ENCODE measurements at regions not wholly inside any gene's neighbourhood (a gene's known extent, or its start where the extent isn't known, plus 50 kb on each side); places are given as distances from the start of the nearest gene placed in this dataset.
"Not testable (repeated sequence)": the region's sequence is repeated elsewhere in the genome, so short reads cannot be mapped to it uniquely, and the experiment has no call there.

- peaks cover 0 to 2% of the 10 kb centered on the region in 2 experiments for H3K9me3 ChIP-seq (ENCODE audit: control insufficient read depth in 2 of 2, low read length in 2 of 2)
- H3K9me3 Mint-ChIP-seq: peaks cover 0 to 10% (median 5%) of the 10 kb centered on the region in 7 donors
- no peaks in the 10 kb centered on the region for H3K36me3 Mint-ChIP-seq
- no peaks in the 10 kb centered on the region for H3K27me3 ChIP-seq (ENCODE audit: control insufficient read depth, insufficient read depth, low read length)
- H3K36me3 ChIP-seq (ENCODE audit: control insufficient read depth, insufficient read depth, low read length): no peaks in the 10 kb centered on the region
- ATAC-seq (ENCODE audit: low read depth in 2 of 2): no peak
- H3K27ac Mint-ChIP-seq: no peak overlapping the region
- no peaks in the 10 kb centered on the region for H3K4me1 ChIP-seq (ENCODE audit: control insufficient read depth, insufficient read depth, low read length, poor library complexity, severe bottlenecking)
- H3K4me1 Mint-ChIP-seq: no peaks in the 10 kb centered on the region
- H3K27ac ChIP-seq (ENCODE audit: insufficient read depth, low read length, poor library complexity, severe bottlenecking): no peak overlapping the region
- H3K4me3 Mint-ChIP-seq: no peak overlapping the region
- no peak overlapping the region for H3K4me3 ChIP-seq (ENCODE audit: low read depth, low read length)
- H3K27me3 Mint-ChIP-seq: no peaks in the 10 kb centered on the region
- DNase-seq: no peak
Observed at GRCh38 chr4:178192611-178193010, 750.4 kb upstream of the AGA start.

GRCh38 chr4:178196751-178197374 lies 754.6 kb upstream of the AGA start:
- Mint-ChIP-seq H3K36me3 (no peaks in the 10 kb centered on the region), H3K27ac (no peak overlapping the region), H3K27me3 (no peaks in the 10 kb centered on the region)

GRCh38 chr4:178198691-178199090 lies 756.5 kb upstream of the AGA start:
- no peaks in the 10 kb centered on the region for H3K4me1 ChIP-seq (ENCODE audit: control insufficient read depth, insufficient read depth, low read length, poor library complexity, severe bottlenecking)
- ATAC-seq (ENCODE audit: low read depth in 2 of 2) (no peak), DNase-seq (no peak)
- Mint-ChIP-seq H3K27ac (no peak overlapping the region), H3K9me3 (peaks cover 0 to 13% (median 2%) of the 10 kb centered on the region in 7 donors), H3K36me3 (no peaks in the 10 kb centered on the region), H3K27me3 (no peaks in the 10 kb centered on the region), H3K4me3 (no peak overlapping the region), H3K4me1 (no peaks in the 10 kb centered on the region)
- no peak overlapping the region for H3K4me3 ChIP-seq (ENCODE audit: low read depth, low read length)
- no peaks in the 10 kb centered on the region for H3K36me3 ChIP-seq (ENCODE audit: control insufficient read depth, insufficient read depth, low read length)
- no peak overlapping the region for H3K27ac ChIP-seq (ENCODE audit: insufficient read depth, low read length, poor library complexity, severe bottlenecking)
- H3K9me3 ChIP-seq (ENCODE audit: control insufficient read depth in 2 of 2, low read length in 2 of 2): no peaks in the 10 kb centered on the region
- no peaks in the 10 kb centered on the region for H3K27me3 ChIP-seq (ENCODE audit: control insufficient read depth, insufficient read depth, low read length)

More at GRCh38 chr4:178196751-178197374, 754.6 kb upstream of the AGA start:
- ATAC-seq (ENCODE audit: low read depth in 2 of 2): no peak
- Histone ChIP-seq H3K4me3 (ENCODE audit: low read depth, low read length) (no peak overlapping the region), H3K27ac (ENCODE audit: insufficient read depth, low read length, poor library complexity, severe bottlenecking) (no peak overlapping the region), H3K36me3 (ENCODE audit: control insufficient read depth, insufficient read depth, low read length) (no peaks in the 10 kb centered on the region), H3K27me3 (ENCODE audit: control insufficient read depth, insufficient read depth, low read length) (no peaks in the 10 kb centered on the region), H3K4me1 (ENCODE audit: control insufficient read depth, insufficient read depth, low read length, poor library complexity, severe bottlenecking) (no peaks in the 10 kb centered on the region), H3K9me3 (ENCODE audit: control insufficient read depth in 2 of 2, low read length in 2 of 2) (peaks cover 0 to 2% of the 10 kb centered on the region in 2 experiments)
- H3K4me3 Mint-ChIP-seq: no peak overlapping the region
- DNase-seq: no peak
- H3K9me3 Mint-ChIP-seq: peaks cover 0 to 20% (median 2%) of the 10 kb centered on the region in 7 donors
- H3K4me1 Mint-ChIP-seq: no peaks in the 10 kb centered on the region

- Mint-ChIP-seq H3K36me3 (no peaks in the 10 kb centered on the region), H3K27ac (no peak overlapping the region)
- DNase-seq: no peak
Observed at GRCh38 chr4:178202422-178202821, 760.2 kb upstream of the AGA start.

GRCh38 chr4:178205826-178206225 lies 763.6 kb upstream of the AGA start:
- DNase-seq: no peak
- H3K27me3 ChIP-seq (ENCODE audit: control insufficient read depth, insufficient read depth, low read length): no peaks in the 10 kb centered on the region
- Mint-ChIP-seq H3K27me3 (no peaks in the 10 kb centered on the region), H3K4me3 (no peak overlapping the region), H3K9me3 (peaks cover 1 to 20% (median 4%) of the 10 kb centered on the region in 7 donors), H3K4me1 (no peaks in the 10 kb centered on the region), H3K36me3 (no peaks in the 10 kb centered on the region), H3K27ac (no peak overlapping the region)
- H3K9me3 ChIP-seq (ENCODE audit: control insufficient read depth in 2 of 2, low read length in 2 of 2): peaks cover 0 to 4% of the 10 kb centered on the region in 2 experiments
- H3K4me1 ChIP-seq (ENCODE audit: control insufficient read depth, insufficient read depth, low read length, poor library complexity, severe bottlenecking): no peaks in the 10 kb centered on the region
- no peak overlapping the region for H3K4me3 ChIP-seq (ENCODE audit: low read depth, low read length)
- ATAC-seq (ENCODE audit: low read depth in 2 of 2): no peak
- no peaks in the 10 kb centered on the region for H3K36me3 ChIP-seq (ENCODE audit: control insufficient read depth, insufficient read depth, low read length)
- H3K27ac ChIP-seq (ENCODE audit: insufficient read depth, low read length, poor library complexity, severe bottlenecking): no peak overlapping the region

More at GRCh38 chr4:178202422-178202821, 760.2 kb upstream of the AGA start:
- no peak for ATAC-seq (ENCODE audit: low read depth in 2 of 2)
- Mint-ChIP-seq H3K4me1 (no peaks in the 10 kb centered on the region), H3K9me3 (peaks cover 0 to 23% (median 4%) of the 10 kb centered on the region in 7 donors), H3K4me3 (no peak overlapping the region), H3K27me3 (no peaks in the 10 kb centered on the region)
- no peaks in the 10 kb centered on the region for H3K27me3 ChIP-seq (ENCODE audit: control insufficient read depth, insufficient read depth, low read length)
- H3K4me3 ChIP-seq (ENCODE audit: low read depth, low read length): no peak overlapping the region
- no peak overlapping the region for H3K27ac ChIP-seq (ENCODE audit: insufficient read depth, low read length, poor library complexity, severe bottlenecking)
- no peaks in the 10 kb centered on the region for H3K36me3 ChIP-seq (ENCODE audit: control insufficient read depth, insufficient read depth, low read length)
- H3K9me3 ChIP-seq (ENCODE audit: control insufficient read depth in 2 of 2, low read length in 2 of 2): peaks cover 0 to 4% of the 10 kb centered on the region in 2 experiments
- H3K4me1 ChIP-seq (ENCODE audit: control insufficient read depth, insufficient read depth, low read length, poor library complexity, severe bottlenecking): no peaks in the 10 kb centered on the region

- Histone ChIP-seq H3K4me3 (ENCODE audit: low read depth, low read length) (no peak overlapping the region), H3K4me1 (ENCODE audit: control insufficient read depth, insufficient read depth, low read length, poor library complexity, severe bottlenecking) (no peaks in the 10 kb centered on the region), H3K36me3 (ENCODE audit: control insufficient read depth, insufficient read depth, low read length) (no peaks in the 10 kb centered on the region), H3K9me3 (ENCODE audit: control insufficient read depth in 2 of 2, low read length in 2 of 2) (no peaks in the 10 kb centered on the region), H3K27me3 (ENCODE audit: control insufficient read depth, insufficient read depth, low read length) (no peaks in the 10 kb centered on the region), H3K27ac (ENCODE audit: insufficient read depth, low read length, poor library complexity, severe bottlenecking) (no peak overlapping the region)
- Mint-ChIP-seq H3K36me3 (no peaks in the 10 kb centered on the region), H3K9me3 (peaks cover 0 to 13% (median 0%) of the 10 kb centered on the region in 7 donors), H3K4me3 (no peak overlapping the region), H3K27me3 (no peaks in the 10 kb centered on the region), H3K4me1 (no peaks in the 10 kb centered on the region), H3K27ac (no peak overlapping the region)
- DNase-seq (no peak), ATAC-seq (ENCODE audit: low read depth in 2 of 2) (no peak)
Observed at GRCh38 chr4:178215309-178215708, 773.1 kb upstream of the AGA start.

GRCh38 chr4:178215763-178216162 lies 773.5 kb upstream of the AGA start:
- DNase-seq: no peak
- H3K27ac Mint-ChIP-seq: no peak overlapping the region
- H3K27me3 Mint-ChIP-seq: no peaks in the 10 kb centered on the region
- no peaks in the 10 kb centered on the region for H3K4me1 Mint-ChIP-seq
- no peak overlapping the region for H3K4me3 ChIP-seq (ENCODE audit: low read depth, low read length)
- H3K4me1 ChIP-seq (ENCODE audit: control insufficient read depth, insufficient read depth, low read length, poor library complexity, severe bottlenecking): no peaks in the 10 kb centered on the region
- no peaks in the 10 kb centered on the region for H3K27me3 ChIP-seq (ENCODE audit: control insufficient read depth, insufficient read depth, low read length)
- peaks cover 0 to 13% (median 0%) of the 10 kb centered on the region in 7 donors for H3K9me3 Mint-ChIP-seq
- no peak overlapping the region for H3K4me3 Mint-ChIP-seq
- no peak overlapping the region for H3K27ac ChIP-seq (ENCODE audit: insufficient read depth, low read length, poor library complexity, severe bottlenecking)
- no peak for ATAC-seq (ENCODE audit: low read depth in 2 of 2)
- H3K9me3 ChIP-seq (ENCODE audit: control insufficient read depth in 2 of 2, low read length in 2 of 2): no peaks in the 10 kb centered on the region
- no peaks in the 10 kb centered on the region for H3K36me3 Mint-ChIP-seq
- H3K36me3 ChIP-seq (ENCODE audit: control insufficient read depth, insufficient read depth, low read length): no peaks in the 10 kb centered on the region

- not testable (repeated sequence) for DNase-seq; H3K4me3 ChIP-seq (ENCODE audit: low read depth, low read length); H3K36me3 ChIP-seq (ENCODE audit: control insufficient read depth, insufficient read depth, low read length); H3K4me1 Mint-ChIP-seq; H3K9me3 ChIP-seq (ENCODE audit: control insufficient read depth in 2 of 2, low read length in 2 of 2); H3K27me3 Mint-ChIP-seq; H3K36me3 Mint-ChIP-seq; H3K4me1 ChIP-seq (ENCODE audit: control insufficient read depth, insufficient read depth, low read length, poor library complexity, severe bottlenecking); ATAC-seq (ENCODE audit: low read depth in 2 of 2); H3K27me3 ChIP-seq (ENCODE audit: control insufficient read depth, insufficient read depth, low read length); H3K27ac ChIP-seq (ENCODE audit: insufficient read depth, low read length, poor library complexity, severe bottlenecking); H3K27ac Mint-ChIP-seq
- H3K4me3 Mint-ChIP-seq: peak overlapping the region in 1 of 4 donors; percentile 32
- peaks cover 6 to 24% (median 12%) of the 10 kb centered on the region in 7 donors for H3K9me3 Mint-ChIP-seq
Observed at GRCh38 chr4:178226421-178226820, 784.2 kb upstream of the AGA start.
